Omental fat pad (tissue), 3 donors: ENCODE measurements at regions not wholly inside any gene's neighbourhood (a gene's known extent, or its start where the extent isn't known, plus 50 kb on each side); places are given as distances from the start of the nearest gene placed in this dataset.
"Not testable (repeated sequence)": the region's sequence is repeated elsewhere in the genome, so short reads cannot be mapped to it uniquely, and the experiment has no call there.

Source experiments
- ATAC-seq: fragments of 150-250 bp; one replicate; pipeline ENCODE4 v1.9.1; 2016; ENCODE audit warnings: mild to moderate bottlenecking, moderate library complexity; ENCODE audit not compliant: low FRiP score
- DNase-seq: peaks from one replicate; pipeline ENCODE4 v3.0.0-alpha.2; 2019; ENCODE audit warnings: low spot score
- TF ChIP-seq, protein P1 (sequence below), 3 donors: fragments of 450-650 bp; IDR thresholded peaks; one replicate each; pipeline ENCODE4 v1.5.1; 2016 to 2017; ENCODE audit warnings: antibody characterized with exemption in 3 of 3, mild to moderate bottlenecking in 3 of 3, moderate library complexity in 2 of 3

DNA sequence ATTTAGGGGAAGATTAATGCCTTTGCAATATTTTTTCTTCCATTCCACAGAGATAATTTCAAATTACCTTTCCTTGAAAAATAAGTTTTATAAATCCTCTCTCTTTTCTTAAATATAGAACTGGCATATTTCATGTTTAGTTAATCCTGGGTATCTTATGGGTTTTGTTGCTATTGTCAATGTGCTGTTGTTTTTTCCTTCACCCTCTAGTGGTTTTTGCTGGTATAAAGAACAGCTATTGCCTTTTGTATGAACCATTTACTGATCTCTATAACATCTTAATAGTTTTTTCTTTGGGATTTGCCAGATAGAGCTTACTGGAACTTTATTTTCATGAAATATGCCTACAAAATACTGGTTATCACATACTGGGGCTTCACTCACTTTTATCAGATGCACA, 359.6 kb upstream of the DPPA4 start:
- DNase-seq = no peak
- TF ChIP-seq, protein P1, sequence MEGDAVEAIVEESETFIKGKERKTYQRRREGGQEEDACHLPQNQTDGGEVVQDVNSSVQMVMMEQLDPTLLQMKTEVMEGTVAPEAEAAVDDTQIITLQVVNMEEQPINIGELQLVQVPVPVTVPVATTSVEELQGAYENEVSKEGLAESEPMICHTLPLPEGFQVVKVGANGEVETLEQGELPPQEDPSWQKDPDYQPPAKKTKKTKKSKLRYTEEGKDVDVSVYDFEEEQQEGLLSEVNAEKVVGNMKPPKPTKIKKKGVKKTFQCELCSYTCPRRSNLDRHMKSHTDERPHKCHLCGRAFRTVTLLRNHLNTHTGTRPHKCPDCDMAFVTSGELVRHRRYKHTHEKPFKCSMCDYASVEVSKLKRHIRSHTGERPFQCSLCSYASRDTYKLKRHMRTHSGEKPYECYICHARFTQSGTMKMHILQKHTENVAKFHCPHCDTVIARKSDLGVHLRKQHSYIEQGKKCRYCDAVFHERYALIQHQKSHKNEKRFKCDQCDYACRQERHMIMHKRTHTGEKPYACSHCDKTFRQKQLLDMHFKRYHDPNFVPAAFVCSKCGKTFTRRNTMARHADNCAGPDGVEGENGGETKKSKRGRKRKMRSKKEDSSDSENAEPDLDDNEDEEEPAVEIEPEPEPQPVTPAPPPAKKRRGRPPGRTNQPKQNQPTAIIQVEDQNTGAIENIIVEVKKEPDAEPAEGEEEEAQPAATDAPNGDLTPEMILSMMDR (IDR thresholded peaks at IDR 0.05) = no peak
- no peak for ATAC-seq

- ATAC-seq = no peak
- TF ChIP-seq, protein P1 (IDR thresholded peaks at IDR 0.05) = no peak
- no peak for DNase-seq
Observed at GRCh38 chr3:109702252-109702651, 364.9 kb upstream of the DPPA4 start.

DNA sequence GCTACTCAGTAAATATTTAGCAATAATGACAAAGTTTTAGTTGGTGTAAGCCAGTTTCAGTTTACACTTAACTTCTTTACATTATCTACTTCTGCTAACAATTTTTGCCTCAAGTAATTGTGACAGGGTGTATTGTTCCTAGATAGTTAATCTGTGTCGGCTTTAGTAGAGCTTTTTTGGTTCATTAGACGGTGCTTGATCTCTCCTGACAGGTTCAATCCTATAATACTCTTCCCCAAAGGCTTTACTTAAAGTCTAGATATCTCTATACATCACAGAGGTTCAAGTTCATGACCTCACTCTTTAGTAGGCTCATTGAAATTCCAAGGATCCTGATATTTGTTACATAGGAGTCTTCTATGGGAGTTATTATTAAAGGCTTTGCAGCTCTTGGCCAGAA, 365.6 kb upstream of the DPPA4 start:
- TF ChIP-seq, protein P1 (IDR thresholded peaks at IDR 0.05) = no peak
- ATAC-seq (no peak), DNase-seq (no peak)

GRCh38 chr3:109705133-109705532, 367.8 kb upstream of the DPPA4 start:
- not testable (repeated sequence) for DNase-seq, ATAC-seq

DNA sequence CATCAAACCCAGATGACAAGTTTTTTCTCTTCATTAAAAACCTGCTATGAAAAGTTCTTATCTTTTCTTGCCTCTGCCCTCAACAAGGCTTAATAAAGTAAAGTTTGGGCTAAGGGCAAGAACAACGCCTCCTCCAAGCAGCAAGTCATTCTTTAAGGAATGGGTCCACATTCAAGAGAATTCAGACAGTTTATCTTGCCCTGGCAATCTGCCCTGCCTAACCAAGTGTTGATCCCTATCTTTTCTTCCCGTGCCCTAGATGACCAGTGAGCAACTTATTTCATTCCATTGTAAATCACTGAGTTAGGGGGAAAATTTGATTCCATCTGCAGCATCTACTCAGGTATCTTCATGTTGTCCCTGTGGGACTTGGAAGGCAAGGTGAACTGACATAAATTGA, 370.3 kb upstream of the DPPA4 start:
- DNase-seq = no peak
- TF ChIP-seq, protein P1 (IDR thresholded peaks at IDR 0.05) = no peak
- no peak for ATAC-seq

GRCh38 chr3:109713288-109713687, 375.9 kb upstream of the DPPA4 start:
- DNase-seq (no peak), ATAC-seq (no peak)
- TF ChIP-seq, protein P1 (IDR thresholded peaks at IDR 0.05) = no peak

- DNase-seq (no peak), ATAC-seq (no peak)
- TF ChIP-seq, protein P1 (IDR thresholded peaks at IDR 0.05) = no peak
Observed at GRCh38 chr3:109715707-109716106, 378.4 kb upstream of the DPPA4 start.

- DNase-seq = no peak
- TF ChIP-seq, protein P1 (IDR thresholded peaks at IDR 0.05) = no peak
- no peak for ATAC-seq
Observed at GRCh38 chr3:109718850-109719249, 381.5 kb upstream of the DPPA4 start.
